GM19468 (cell line): ENCODE measurements at regions not wholly inside any gene's neighbourhood (a gene's known extent, or its start where the extent isn't known, plus 50 kb on each side); places are given as distances from the start of the nearest gene placed in this dataset.
"Not testable (repeated sequence)": the region's sequence is repeated elsewhere in the genome, so short reads cannot be mapped to it uniquely, and the experiment has no call there.

Experiments
- ATAC-seq: cut with Tn5 transposase; IDR thresholded peaks from one replicate; pipeline ENCODE4 v1.9.1; 2021; ENCODE audit warnings: mild to moderate bottlenecking, moderate library complexity, moderate number of reproducible peaks; ENCODE audit not compliant: unreplicated experiment; ENCODE audit errors: extremely low read depth

- ATAC-seq: no peak
These were observed 742.0 kb upstream of the FRG1 start for GRCh38 chr4:189198624-189199023.

GRCh38 chr4:189200353-189200752 lies 740.3 kb upstream of the FRG1 start:
- ATAC-seq: no peak

- no peak for ATAC-seq
These were observed 738.3 kb upstream of the FRG1 start for GRCh38 chr4:189202182-189202868.

GRCh38 chr4:189202869-189203271 lies 737.8 kb upstream of the FRG1 start:
- no peak for ATAC-seq

GRCh38 chr4:189204616-189205015 lies 736.1 kb upstream of the FRG1 start:
- ATAC-seq: no peak

GRCh38 chr4:189206953-189207352 lies 733.7 kb upstream of the FRG1 start:
- ATAC-seq: no peak

- ATAC-seq: no peak
These were observed 732.8 kb upstream of the FRG1 start for GRCh38 chr4:189207872-189208271.

- ATAC-seq: no peak
These were observed 725.1 kb upstream of the FRG1 start for GRCh38 chr4:189215574-189215973.

GRCh38 chr4:189221691-189222090 lies 719.0 kb upstream of the FRG1 start:
- no peak for ATAC-seq

- no peak for ATAC-seq
These were observed 711.9 kb upstream of the FRG1 start for GRCh38 chr4:189228726-189229125.

GRCh38 chr4:189232274-189232673 lies 708.4 kb upstream of the FRG1 start:
- ATAC-seq: no peak

- ATAC-seq: not testable (repeated sequence)
These were observed 706.9 kb upstream of the FRG1 start for GRCh38 chr4:189233754-189234153.

- not testable (repeated sequence) for ATAC-seq
These were observed 705.7 kb upstream of the FRG1 start for GRCh38 chr4:189234948-189235347.

- no peak for ATAC-seq
These were observed 705.1 kb upstream of the FRG1 start for GRCh38 chr4:189235599-189235998.

- ATAC-seq: not testable (repeated sequence)
These were observed 704.4 kb upstream of the FRG1 start for GRCh38 chr4:189236321-189236720.

- ATAC-seq: no peak
These were observed 703.3 kb upstream of the FRG1 start for GRCh38 chr4:189237340-189237739.

- ATAC-seq: no peak
These were observed 685.0 kb upstream of the FRG1 start for GRCh38 chr4:189255636-189256035.

- no peak for ATAC-seq
These were observed 679.2 kb upstream of the FRG1 start for GRCh38 chr4:189261475-189261874.

- no peak for ATAC-seq
These were observed 675.2 kb upstream of the FRG1 start for GRCh38 chr4:189265515-189265914.

GRCh38 chr4:189267312-189267965 lies 673.2 kb upstream of the FRG1 start:
- ATAC-seq: no peak

- ATAC-seq: no peak
These were observed 662.0 kb upstream of the FRG1 start for GRCh38 chr4:189278597-189279165.

GRCh38 chr4:189279188-189279587 lies 661.5 kb upstream of the FRG1 start:
- ATAC-seq: no peak
